ENCODE measurements at regions not wholly inside any gene's neighbourhood (a gene's known extent, or its start where the extent isn't known, plus 50 kb on each side); places are given as distances from the start of the nearest gene placed in this dataset.

- TF ChIP-seq EZH2 (IDR thresholded peaks at IDR 0.05; ENCODE audit: borderline replicate concordance, low read length) (no peak), CTCF (IDR thresholded peaks at IDR 0.05; ENCODE audit: low read length) (no peak)
Observed at GRCh38 chr18:68376926-68377325, 338.0 kb downstream of the TMX3 start.

All from OCI-LY1 (cell line).